ENCODE measurements at regions not wholly inside any gene's neighbourhood (a gene's known extent, or its start where the extent isn't known, plus 50 kb on each side); places are given as distances from the start of the nearest gene placed in this dataset.
"Not testable (repeated sequence)": the region's sequence is repeated elsewhere in the genome, so short reads cannot be mapped to it uniquely, and the experiment has no call there.

GRCh38 chrX:18768-19454, 262.3 kb upstream of the PLCXD1 start:
- TF ChIP-seq, protein P1, sequence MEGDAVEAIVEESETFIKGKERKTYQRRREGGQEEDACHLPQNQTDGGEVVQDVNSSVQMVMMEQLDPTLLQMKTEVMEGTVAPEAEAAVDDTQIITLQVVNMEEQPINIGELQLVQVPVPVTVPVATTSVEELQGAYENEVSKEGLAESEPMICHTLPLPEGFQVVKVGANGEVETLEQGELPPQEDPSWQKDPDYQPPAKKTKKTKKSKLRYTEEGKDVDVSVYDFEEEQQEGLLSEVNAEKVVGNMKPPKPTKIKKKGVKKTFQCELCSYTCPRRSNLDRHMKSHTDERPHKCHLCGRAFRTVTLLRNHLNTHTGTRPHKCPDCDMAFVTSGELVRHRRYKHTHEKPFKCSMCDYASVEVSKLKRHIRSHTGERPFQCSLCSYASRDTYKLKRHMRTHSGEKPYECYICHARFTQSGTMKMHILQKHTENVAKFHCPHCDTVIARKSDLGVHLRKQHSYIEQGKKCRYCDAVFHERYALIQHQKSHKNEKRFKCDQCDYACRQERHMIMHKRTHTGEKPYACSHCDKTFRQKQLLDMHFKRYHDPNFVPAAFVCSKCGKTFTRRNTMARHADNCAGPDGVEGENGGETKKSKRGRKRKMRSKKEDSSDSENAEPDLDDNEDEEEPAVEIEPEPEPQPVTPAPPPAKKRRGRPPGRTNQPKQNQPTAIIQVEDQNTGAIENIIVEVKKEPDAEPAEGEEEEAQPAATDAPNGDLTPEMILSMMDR (IDR thresholded peaks at IDR 0.05) = not testable (repeated sequence)
- not testable (repeated sequence) for TF ChIP-seq POLR2A, EP300 (IDR thresholded peaks at IDR 0.05)

Measured in stomach (tissue), 4 donors.